ENCODE measurements at regions not wholly inside any gene's neighbourhood (a gene's known extent, or its start where the extent isn't known, plus 50 kb on each side); places are given as distances from the start of the nearest gene placed in this dataset.

DNA sequence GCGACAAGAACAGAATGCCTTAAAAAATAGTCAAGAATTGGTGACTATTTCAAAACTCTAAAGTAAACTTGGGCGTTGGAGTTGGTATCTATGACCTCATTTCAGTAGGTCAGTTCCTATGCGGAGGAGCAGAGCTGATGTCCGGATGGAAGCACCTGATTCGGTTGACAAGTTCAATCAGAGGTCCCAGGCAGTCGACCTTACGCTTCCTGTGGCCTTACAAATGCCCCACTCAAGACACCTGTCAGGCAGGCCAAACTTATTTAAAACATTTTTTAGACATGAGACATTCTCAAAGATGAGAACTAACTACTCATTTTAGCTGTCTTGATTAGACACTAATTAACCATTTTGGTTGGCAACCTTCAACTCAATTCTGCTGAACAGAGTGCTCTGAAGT is 137.7 kb upstream of the ADAMTS3 start:
- TF ChIP-seq CTCF (conservative IDR thresholded peaks at IDR 0.05) (no peak), ZFX (IDR thresholded peaks at IDR 0.05) (no peak)
